ENCODE measurements at regions not wholly inside any gene's neighbourhood (a gene's known extent, or its start where the extent isn't known, plus 50 kb on each side); places are given as distances from the start of the nearest gene placed in this dataset.
"Not testable (repeated sequence)": the region's sequence is repeated elsewhere in the genome, so short reads cannot be mapped to it uniquely, and the experiment has no call there.

DNA sequence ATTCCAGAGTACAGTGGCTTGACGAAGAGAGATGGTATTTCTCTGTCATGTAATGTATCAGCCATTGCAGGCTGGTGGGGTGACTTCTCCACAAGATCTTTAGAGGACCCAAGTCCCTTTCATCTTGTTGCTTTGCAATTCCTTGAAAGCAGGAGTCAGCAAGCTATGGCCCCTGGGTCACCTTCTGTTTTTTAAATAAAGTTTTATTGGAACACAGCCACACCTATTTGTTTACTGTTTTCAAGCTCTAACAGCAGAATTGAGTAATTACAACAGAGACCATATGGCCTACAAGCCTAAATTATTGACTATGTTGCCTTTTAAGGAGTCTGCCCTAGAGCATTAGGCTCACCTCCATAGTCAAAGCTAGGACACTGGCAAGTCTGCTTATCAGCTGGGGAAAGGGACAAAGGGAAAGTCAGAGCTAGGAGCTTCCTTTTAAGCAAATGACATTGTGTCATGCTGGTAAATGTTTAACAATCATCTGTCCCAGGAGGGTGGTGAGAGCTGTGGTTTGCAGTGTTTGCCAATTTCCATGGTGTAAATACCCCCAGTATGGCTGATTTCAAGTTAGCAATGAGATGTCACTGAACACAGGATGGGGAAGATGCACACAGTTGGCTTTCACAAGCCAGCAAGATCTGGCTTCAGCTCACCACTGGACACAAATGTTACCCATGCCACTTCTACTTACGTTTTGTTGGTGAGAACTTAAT lies 87.7 kb upstream of the PWP1 start:
- TF ChIP-seq, protein P1, sequence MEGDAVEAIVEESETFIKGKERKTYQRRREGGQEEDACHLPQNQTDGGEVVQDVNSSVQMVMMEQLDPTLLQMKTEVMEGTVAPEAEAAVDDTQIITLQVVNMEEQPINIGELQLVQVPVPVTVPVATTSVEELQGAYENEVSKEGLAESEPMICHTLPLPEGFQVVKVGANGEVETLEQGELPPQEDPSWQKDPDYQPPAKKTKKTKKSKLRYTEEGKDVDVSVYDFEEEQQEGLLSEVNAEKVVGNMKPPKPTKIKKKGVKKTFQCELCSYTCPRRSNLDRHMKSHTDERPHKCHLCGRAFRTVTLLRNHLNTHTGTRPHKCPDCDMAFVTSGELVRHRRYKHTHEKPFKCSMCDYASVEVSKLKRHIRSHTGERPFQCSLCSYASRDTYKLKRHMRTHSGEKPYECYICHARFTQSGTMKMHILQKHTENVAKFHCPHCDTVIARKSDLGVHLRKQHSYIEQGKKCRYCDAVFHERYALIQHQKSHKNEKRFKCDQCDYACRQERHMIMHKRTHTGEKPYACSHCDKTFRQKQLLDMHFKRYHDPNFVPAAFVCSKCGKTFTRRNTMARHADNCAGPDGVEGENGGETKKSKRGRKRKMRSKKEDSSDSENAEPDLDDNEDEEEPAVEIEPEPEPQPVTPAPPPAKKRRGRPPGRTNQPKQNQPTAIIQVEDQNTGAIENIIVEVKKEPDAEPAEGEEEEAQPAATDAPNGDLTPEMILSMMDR (IDR thresholded peaks at IDR 0.05; ENCODE audit: low read depth, low read length), result no peak
- in situ Hi-C loops (cut with HindIII; ENCODE audit: low sequenced_read_pairs), result no loop called here
- DNase-seq (ENCODE audit: low read depth, low spot score), result no peak
- H3K4me3 ChIP-seq (ENCODE audit: low read depth, low read length), result no peak overlapping the region

DNA sequence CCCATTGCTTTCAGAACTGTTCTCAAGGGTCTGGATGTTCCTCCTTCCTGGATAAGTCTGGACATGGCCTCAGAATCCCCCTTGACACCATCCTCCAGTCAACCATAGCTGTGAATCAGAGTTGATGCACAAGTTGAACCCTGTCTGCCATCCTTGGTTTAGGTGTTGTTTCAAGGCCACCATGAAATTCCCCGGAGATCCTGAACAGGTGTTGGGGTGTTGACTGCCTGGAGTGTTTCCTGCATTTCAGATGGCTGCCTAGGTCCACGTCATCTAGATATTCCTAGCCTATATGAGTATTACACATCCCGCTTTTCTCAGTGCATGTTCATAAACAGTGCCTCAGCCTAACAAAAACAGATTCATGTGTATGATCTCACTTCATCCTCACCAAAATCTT lies 86.7 kb upstream of the PWP1 start:
- TF ChIP-seq, protein P1 (IDR thresholded peaks at IDR 0.05; ENCODE audit: low read depth, low read length), result no peak
- H3K4me3 ChIP-seq (ENCODE audit: low read depth, low read length), result no peak overlapping the region
- no peak for DNase-seq (ENCODE audit: low read depth, low spot score)
- in situ Hi-C loops (cut with HindIII; ENCODE audit: low sequenced_read_pairs), result no loop called here

DNA sequence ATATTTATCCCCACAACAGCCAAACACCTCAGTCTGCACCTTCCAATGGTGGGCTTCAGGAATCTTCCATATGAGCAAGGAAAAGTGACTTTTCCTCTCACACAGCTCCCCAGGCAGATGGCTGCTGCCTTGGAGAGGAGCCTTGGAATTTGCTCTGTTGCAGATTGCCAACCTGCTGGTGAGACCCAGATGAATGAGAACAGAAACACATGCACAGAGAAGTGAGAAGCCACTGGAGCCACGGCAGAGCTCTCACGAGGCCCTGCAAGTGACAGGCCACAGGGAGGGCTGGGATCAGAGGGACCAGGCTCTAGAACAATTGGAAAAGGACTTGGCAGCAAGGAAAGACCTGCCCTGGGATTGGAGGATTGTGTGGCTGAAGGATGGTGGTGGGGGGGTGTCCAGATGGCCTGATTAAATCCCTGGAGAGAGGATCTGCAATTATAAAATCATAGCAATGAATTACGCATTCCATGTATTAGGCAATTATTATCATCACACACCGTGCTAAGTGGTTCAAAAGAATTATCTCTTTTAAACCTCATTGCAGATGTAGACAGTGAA lies 84.9 kb upstream of the PWP1 start:
- no peak overlapping the region for H3K4me3 ChIP-seq (ENCODE audit: low read depth, low read length)
- TF ChIP-seq, protein P1 (IDR thresholded peaks at IDR 0.05; ENCODE audit: low read depth, low read length), result no peak
- no peak for DNase-seq (ENCODE audit: low read depth, low spot score)
- in situ Hi-C loops (cut with HindIII; ENCODE audit: low sequenced_read_pairs), result loop anchor here (25.0 kb wide), 1 partner anchor 463 kb away; no protein-coding TSS in a partner anchor

DNA sequence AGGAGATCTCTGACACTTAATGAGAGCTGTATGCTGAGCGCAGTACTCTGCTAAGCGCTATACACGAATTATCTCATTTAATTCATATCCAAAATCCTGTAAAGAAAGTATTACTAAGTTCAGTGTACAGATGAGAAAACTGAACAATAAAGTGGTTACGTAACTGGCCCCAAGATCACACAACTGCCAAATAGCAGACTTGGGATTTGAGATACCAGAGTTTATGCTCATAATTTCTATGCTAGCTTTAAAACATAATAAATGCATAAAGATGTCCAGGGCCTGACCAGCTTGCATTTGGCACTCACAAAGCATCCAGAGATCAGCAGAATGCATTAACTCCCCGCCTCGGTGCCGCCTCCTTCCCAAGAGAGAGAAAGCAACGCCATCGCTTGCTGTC lies 83.2 kb upstream of the PWP1 start:
- H3K4me3 ChIP-seq (ENCODE audit: low read depth, low read length), result no peak overlapping the region
- in situ Hi-C loops (cut with HindIII; ENCODE audit: low sequenced_read_pairs), result loop anchor here (25.0 kb wide), 1 partner anchor 465 kb away; no protein-coding TSS in a partner anchor
- no peak for DNase-seq (ENCODE audit: low read depth, low spot score)
- TF ChIP-seq, protein P1 (IDR thresholded peaks at IDR 0.05; ENCODE audit: low read depth, low read length), result no peak

DNA sequence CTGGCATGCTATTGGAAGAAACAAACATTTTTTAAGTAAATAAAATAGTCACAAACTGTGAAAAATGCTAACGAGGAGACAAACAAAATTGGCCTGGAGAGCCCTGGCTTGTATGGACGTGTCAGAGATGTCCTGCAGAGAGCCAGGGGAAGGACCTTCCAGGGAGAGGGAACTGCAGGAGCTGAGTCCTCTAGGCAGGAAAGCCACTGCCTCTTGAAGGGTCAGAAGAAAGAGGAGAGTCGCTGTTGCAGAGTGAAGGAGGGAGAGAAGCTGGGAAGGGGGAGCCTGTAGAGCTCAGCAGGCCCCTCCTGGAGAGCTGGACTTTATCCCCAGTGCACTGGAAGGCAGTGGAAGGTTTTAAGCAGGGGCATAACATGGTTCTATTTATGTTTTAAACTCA lies 80.3 kb upstream of the PWP1 start:
- in situ Hi-C loops (cut with HindIII; ENCODE audit: low sequenced_read_pairs), result loop anchor here (25.0 kb wide), 1 partner anchor 468 kb away; no protein-coding TSS in a partner anchor
- DNase-seq (ENCODE audit: low read depth, low spot score), result no peak
- TF ChIP-seq, protein P1 (IDR thresholded peaks at IDR 0.05; ENCODE audit: low read depth, low read length), result no peak
- H3K4me3 ChIP-seq (ENCODE audit: low read depth, low read length), result no peak overlapping the region

DNA sequence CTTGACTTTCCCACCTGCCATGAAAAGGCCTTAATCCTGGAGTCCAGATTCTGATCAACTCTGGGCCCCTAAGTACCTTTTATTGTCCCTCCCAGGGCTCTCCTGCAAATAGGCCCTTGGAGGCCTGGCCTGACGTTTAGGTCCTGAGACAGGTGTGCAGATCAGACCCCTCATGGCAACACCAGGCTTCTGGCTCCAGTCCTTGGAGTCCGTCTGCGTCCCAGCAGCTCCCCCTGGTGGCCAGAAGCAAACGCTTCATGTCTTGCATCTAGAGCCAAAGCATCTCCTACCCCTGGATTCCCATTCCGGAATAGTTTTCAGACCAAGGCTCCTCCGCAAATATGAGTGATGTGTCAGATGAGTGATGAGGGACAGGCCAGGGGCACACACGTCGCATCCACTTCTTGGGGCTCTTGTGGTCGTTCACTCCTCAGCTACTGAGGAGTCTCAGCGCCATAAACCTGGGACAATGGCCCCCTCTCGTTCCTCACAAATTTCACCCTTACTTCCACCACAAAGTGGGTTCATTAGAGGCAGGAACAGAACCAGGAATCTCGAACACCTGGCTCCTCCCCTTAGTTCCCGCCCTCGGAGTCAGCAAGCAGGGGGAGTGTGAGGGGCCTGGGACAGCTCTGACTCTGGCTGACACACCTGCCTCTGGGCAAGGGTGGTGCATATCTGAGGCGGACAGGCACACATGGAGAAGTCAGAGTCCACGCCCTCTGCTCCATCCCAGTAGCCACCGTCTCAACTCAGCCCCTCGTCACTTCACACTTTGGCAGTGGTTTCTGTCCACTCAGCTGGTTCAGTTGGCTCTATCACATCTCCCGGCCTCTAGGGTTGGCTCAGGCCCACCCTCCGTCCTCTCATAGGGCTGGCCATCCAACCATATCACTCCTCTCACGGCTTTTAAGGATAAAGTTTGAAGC lies 77.9 kb upstream of the PWP1 start:
- in situ Hi-C loops (cut with HindIII; ENCODE audit: low sequenced_read_pairs), result loop anchor here (25.0 kb wide), 1 partner anchor 470 kb away; no protein-coding TSS in a partner anchor
- DNase-seq (ENCODE audit: low read depth, low spot score), result peak; percentile 73
- TF ChIP-seq, protein P1 (IDR thresholded peaks at IDR 0.05; ENCODE audit: low read depth, low read length), result peak; percentile 91
- no peak overlapping the region for H3K4me3 ChIP-seq (ENCODE audit: low read depth, low read length)

DNA sequence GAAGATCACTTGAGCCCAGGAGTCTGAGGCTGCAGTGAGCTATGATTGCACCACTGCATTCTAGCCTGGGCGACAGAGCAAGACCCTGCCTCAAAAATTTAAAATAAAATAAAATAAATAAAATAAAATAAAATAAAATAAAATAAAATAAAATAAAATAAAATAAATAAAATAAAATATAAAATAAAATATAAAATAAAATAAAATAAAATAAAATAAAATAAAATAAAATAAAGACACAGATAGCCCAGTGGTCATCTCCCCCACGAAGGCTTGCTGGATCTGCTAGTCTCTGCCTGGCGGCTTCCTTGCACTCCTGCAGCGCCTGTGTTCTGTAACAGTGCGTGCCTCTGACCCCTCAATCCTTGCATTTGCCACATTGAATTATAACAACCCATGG lies 76.8 kb upstream of the PWP1 start:
- in situ Hi-C loops (cut with HindIII; ENCODE audit: low sequenced_read_pairs), result loop anchor here (25.0 kb wide), 1 partner anchor 471 kb away; no protein-coding TSS in a partner anchor
- DNase-seq (ENCODE audit: low read depth, low spot score); H3K4me3 ChIP-seq (ENCODE audit: low read depth, low read length): not testable (repeated sequence)

All from astrocyte of the spinal cord (primary cell).